SK-N-SH (cell line): ENCODE measurements at regions not wholly inside any gene's neighbourhood (a gene's known extent, or its start where the extent isn't known, plus 50 kb on each side); places are given as distances from the start of the nearest gene placed in this dataset.

Source experiments
- CTCF ChIA-PET: fragments of 300-600, 350-600 bp; formaldehyde crosslinking; extraction: SDS; loops from one replicate; lab custom pipeline; 2021; lab: Yijun Ruan, JAX
- POLR2A ChIA-PET: fragments of 350-600 bp; sonication (Branson Sonifier 250); formaldehyde crosslinking; extraction: SDS; loops from one replicate; lab custom pipeline; 2020; ENCODE audit warnings: antibody characterized with exemption, inconsistent platforms; lab: Yijun Ruan, JAX
- DNase-seq: peaks from one replicate; pipeline ENCODE4 v3.0.0; 2012
- H2AFZ ChIP-seq: fragments of 200-600 bp; sonication (generic); 2 replicates; pipeline ENCODE4 v1.8.1; 2016; ENCODE audit warnings: antibody characterized with exemption, mild to moderate bottlenecking, low read depth
- H3F3A ChIP-seq: fragments of 200-600 bp; sonication (generic); replicated peaks from 2 replicates; pipeline ENCODE3; 2016; ENCODE audit warnings: antibody characterized with exemption, mild to moderate bottlenecking; ENCODE audit not compliant: insufficient read depth
- H3K27ac ChIP-seq, 2 experiments: fragments of 200-500 bp in 1 of 2; fragments of 200-600 bp in 1 of 2; sonication (Bioruptor generic) in 1 of 2; sonication (generic), shearing (Covaris generic) in 1 of 2; 2 replicates each; pipeline versions ENCODE4 v1.5.1 to v1.6.1; 2014 to 2016; ENCODE audit warnings: low read depth in 2 of 2, inconsistent platforms in 1 of 2, low read length in 1 of 2, mild to moderate bottlenecking in 1 of 2, mixed read lengths in 1 of 2
- H3K27me3 ChIP-seq: fragments of 200-600 bp; sonication (generic), shearing (Covaris generic); 2 replicates; pipeline ENCODE4 v1.6.1; 2016; ENCODE audit warnings: mixed run types; ENCODE audit not compliant: insufficient read depth
- H3K36me3 ChIP-seq, 2 experiments: fragments of 200-500 bp in 1 of 2; fragments of 200-600 bp in 1 of 2; sonication (Bioruptor generic) in 1 of 2; sonication (generic) in 1 of 2; replicated peaks in 1 of 2; 2 replicates each; pipeline versions ENCODE3 to v1.5.1; 2014 to 2016; ENCODE audit warnings: low read length in 1 of 2, mild to moderate bottlenecking in 1 of 2; ENCODE audit not compliant: insufficient read depth in 2 of 2, control insufficient read depth in 1 of 2
- H3K4me1 ChIP-seq, 2 experiments: fragments of 200-500 bp in 1 of 2; fragments of 200-600 bp in 1 of 2; sonication (Bioruptor generic) in 1 of 2; sonication (generic), shearing (Covaris generic) in 1 of 2; 2 replicates each; pipeline versions ENCODE4 v1.5.1 to v1.6.1; 2014 to 2016; ENCODE audit warnings: low read depth in 1 of 2, low read length in 1 of 2, mixed run types in 1 of 2; ENCODE audit not compliant: insufficient read depth in 2 of 2, control insufficient read depth in 1 of 2
- H3K4me2 ChIP-seq: fragments of 200-600 bp; sonication (generic), shearing (Covaris generic); 2 replicates; pipeline ENCODE4 v1.6.1; 2017; ENCODE audit warnings: mixed run types
- H3K4me3 ChIP-seq, 2 experiments: fragments of 200-500 bp in 1 of 2; fragments of 200-600 bp in 1 of 2; sonication (Bioruptor generic) in 1 of 2; sonication (generic), shearing (Covaris generic) in 1 of 2; 2 replicates each; pipeline versions ENCODE4 v1.5.1 to v1.8.1; 2014 to 2016; ENCODE audit warnings: low read depth in 2 of 2, inconsistent platforms in 1 of 2, low read length in 1 of 2, mild to moderate bottlenecking in 1 of 2, mixed read lengths in 1 of 2, moderate library complexity in 1 of 2
- H3K79me2 ChIP-seq: fragments of 200-600 bp; sonication (generic); 2 replicates; pipeline ENCODE4 v1.8.1; 2017; ENCODE audit warnings: mild to moderate bottlenecking; ENCODE audit not compliant: insufficient read depth
- H3K9ac ChIP-seq: fragments of 200-600 bp; sonication (generic); 2 replicates; pipeline ENCODE4 v1.6.1; 2017; ENCODE audit warnings: mixed run types
- H3K9me2 ChIP-seq: fragments of 200-600 bp; sonication (generic); 2 replicates; pipeline ENCODE4 v1.6.1; 2017; ENCODE audit warnings: mixed run types
- H3K9me3 ChIP-seq: fragments of 200-600 bp; sonication (generic); 2 replicates; pipeline ENCODE4 v1.6.1; 2017; ENCODE audit warnings: mixed run types, mild to moderate bottlenecking, moderate library complexity
- H4K20me1 ChIP-seq: fragments of 200-600 bp; sonication (generic); 2 replicates; pipeline ENCODE4 v1.6.1; 2017; ENCODE audit warnings: mild to moderate bottlenecking, mixed run types; ENCODE audit not compliant: insufficient read depth
- CHD2 ChIP-seq: fragments of 150-350 bp; IDR thresholded peaks from 2 replicates; pipeline ENCODE4 v1.6.1; 2018; ENCODE audit warnings: low read length; ENCODE audit not compliant: partially characterized antibody
- CTCF ChIP-seq: fragments of 200-600 bp; sonication (generic); IDR thresholded peaks from 2 replicates; pipeline ENCODE4 v1.6.1; 2017; ENCODE audit warnings: antibody characterized with exemption, mild to moderate bottlenecking, moderate library complexity
- FOSL2 ChIP-seq: IDR thresholded peaks from 2 replicates; pipeline ENCODE4 v1.4.0; 2012; ENCODE audit warnings: low read depth, mild to moderate bottlenecking, moderate library complexity, borderline replicate concordance
- GATA2 ChIP-seq: sonication (generic); formaldehyde crosslinking; IDR thresholded peaks from 2 replicates; pipeline ENCODE4 v1.5.0; 2020; ENCODE audit warnings: mild to moderate bottlenecking, missing genetic modification reagents
- IRF3 ChIP-seq: fragments of 150-350 bp; IDR thresholded peaks from 2 replicates; pipeline ENCODE4 v1.6.1; 2016; ENCODE audit warnings: mild to moderate bottlenecking, low read depth, low read length
- JUND ChIP-seq: IDR thresholded peaks from 2 replicates; pipeline ENCODE4 v1.4.0; 2012
- MAX ChIP-seq: IDR thresholded peaks from 2 replicates; pipeline ENCODE4 v1.4.0; 2012; ENCODE audit warnings: low read depth
- MEF2A ChIP-seq: IDR thresholded peaks from 2 replicates; pipeline ENCODE4 v1.4.0; 2012; ENCODE audit warnings: low read depth, borderline replicate concordance
- MXI1 ChIP-seq: IDR thresholded peaks from 2 replicates; pipeline ENCODE4 v1.6.1; 2012; ENCODE audit warnings: mild to moderate bottlenecking, low read depth, low read length, improper control_type of control experiment
- NFIC ChIP-seq: IDR thresholded peaks from 2 replicates; pipeline ENCODE4 v1.4.0; 2012; ENCODE audit warnings: borderline replicate concordance
- PBX3 ChIP-seq: IDR thresholded peaks from 2 replicates; pipeline ENCODE4; 2012
- POLR2AphosphoS5 ChIP-seq: IDR thresholded peaks from 2 replicates; pipeline ENCODE4 v1.6.1; 2012; ENCODE audit warnings: low read depth, low read length
- RCOR1 ChIP-seq: fragments of 150-350 bp; IDR thresholded peaks from 2 replicates; pipeline ENCODE4 v1.6.1; 2017; ENCODE audit warnings: antibody characterized with exemption, low read length
- REST ChIP-seq: IDR thresholded peaks from 2 replicates; pipeline ENCODE4 v1.6.1; 2012; ENCODE audit warnings: mild to moderate bottlenecking, low read depth, low read length, moderate library complexity
- SIN3A ChIP-seq: IDR thresholded peaks from 2 replicates; pipeline ENCODE4 v1.6.1; 2012; ENCODE audit warnings: low read depth, mild to moderate bottlenecking, low read length, moderate library complexity, borderline replicate concordance
- SMC3 ChIP-seq: IDR thresholded peaks from 2 replicates; pipeline ENCODE4 v1.6.1; 2012; ENCODE audit warnings: low read depth, low read length, improper control_type of control experiment
- TAF1 ChIP-seq: IDR thresholded peaks from 2 replicates; pipeline ENCODE4 v1.6.1; 2012; ENCODE audit warnings: low read depth, mild to moderate bottlenecking, low read length, moderate library complexity, borderline replicate concordance
- TCF12 ChIP-seq: IDR thresholded peaks from 2 replicates; pipeline ENCODE4 v1.4.0; 2012
- TEAD4 ChIP-seq: IDR thresholded peaks from 2 replicates; pipeline ENCODE4 v1.4.0; 2012; ENCODE audit warnings: mild to moderate bottlenecking, borderline replicate concordance; ENCODE audit not compliant: insufficient read depth
- USF1 ChIP-seq: IDR thresholded peaks from 2 replicates; pipeline ENCODE4 v1.4.0; 2012; ENCODE audit warnings: low read depth, borderline replicate concordance
- USF2 ChIP-seq: fragments of 150-350 bp; IDR thresholded peaks from 2 replicates; pipeline ENCODE4 v1.6.1; 2017; ENCODE audit warnings: antibody characterized with exemption, low read length, low read depth, borderline replicate concordance
- YY1 ChIP-seq: IDR thresholded peaks from 2 replicates; pipeline ENCODE4 v1.4.0; 2012; ENCODE audit warnings: low read depth, mild to moderate bottlenecking
- WGBS: methylation state at CpG from one replicate; pipeline ENCODE4 v1.1.6; 2017; ENCODE audit warnings: low lambda C conversion rate; 5-methylcytosine and 5-hydroxymethylcytosine counted together

GRCh38 chr14:62443796-62444195 is 601.5 kb downstream of the KCNH5 start:
- Histone ChIP-seq H3K27ac (peak overlapping the region in 1 of 2 experiments; percentile 23; a peak in 1 of 4 replicates), H3K79me2 (no peaks in the 10 kb centered on the region), H2AFZ (no peak overlapping the region), H3K4me2 (peak overlapping the region; percentile 37; the same call in 1 of the 2 replicates), H3K9ac (no peak overlapping the region), H3K9me3 (peaks cover 11% of the 10 kb centered on the region; the same call in 1 of the 2 replicates), H3K4me3 (no peak overlapping the region; a peak in 1 of 4 replicates), H3K4me1 (peaks cover 0 to 3% of the 10 kb centered on the region in 2 experiments; a peak in 1 of 4 replicates), H3K9me2 (no peaks in the 10 kb centered on the region), H3F3A (peaks cover 4% of the 10 kb centered on the region), H4K20me1 (no peaks in the 10 kb centered on the region), H3K36me3 (no peaks in the 10 kb centered on the region), H3K27me3 (no peaks in the 10 kb centered on the region)
- ChIA-PET CTCF (no interaction called here), POLR2A (interaction anchor here (0.6 kb wide), 1 partner anchor 99 kb away, joined by 3 read pairs; no protein-coding TSS in a partner anchor)
- WGBS, result 3% methylated on average over 3 of the region's 3 CpGs
- DNase-seq, result no peak
- TF ChIP-seq CTCF (no peak), IRF3 (no peak), PBX3 (peak; percentile 62), SMC3 (no peak), REST (no peak), MEF2A (no peak), POLR2AphosphoS5 (no peak), FOSL2 (peak; percentile 30; the same call in 1 of the 2 replicates), TAF1 (no peak), RCOR1 (no peak), USF1 (no peak), MXI1 (no peak), CHD2 (no peak), USF2 (no peak), SIN3A (no peak), NFIC (no peak), JUND (peak; percentile 33; the same call in 1 of the 2 replicates), TCF12 (no peak), GATA2 (CRISPR knock-in tag) (no peak), YY1 (no peak), TEAD4 (0 out of 2 replicates have a peak, but pooled peaks have one; percentile 10), MAX (no peak)
